SU-DHL-6 (cell line): ENCODE measurements at regions not wholly inside any gene's neighbourhood (a gene's known extent, or its start where the extent isn't known, plus 50 kb on each side); places are given as distances from the start of the nearest gene placed in this dataset.

Experiments
- H2AFZ ChIP-seq: fragments of 200-600 bp; sonication (generic); 2 replicates; pipeline ENCODE4 v1.6.1; 2014; ENCODE audit warnings: low read depth, mild to moderate bottlenecking, moderate library complexity, mixed read lengths, antibody characterized with exemption, low read length; ENCODE audit not compliant: severe bottlenecking
- H3F3A ChIP-seq: fragments of 200-600 bp; shearing (Covaris generic); 2 replicates; pipeline ENCODE4 v1.6.0; 2016; ENCODE audit warnings: antibody characterized with exemption, mild to moderate bottlenecking; ENCODE audit not compliant: insufficient read depth
- H3K27ac ChIP-seq: fragments of 200-600 bp; sonication (generic); 2 replicates; pipeline ENCODE4 v1.5.1; 2016; ENCODE audit warnings: low read depth, mild to moderate bottlenecking, low read length, moderate library complexity, mixed read lengths
- H3K27me3 ChIP-seq: fragments of 200-600 bp; sonication (generic), shearing (Covaris generic); 2 replicates; pipeline ENCODE4 v1.6.0; 2014; ENCODE audit warnings: mild to moderate bottlenecking, low read length
- H3K36me3 ChIP-seq: fragments of 200-600 bp; sonication (generic); 2 replicates; pipeline ENCODE4 v1.6.1; 2014; ENCODE audit warnings: mild to moderate bottlenecking, low read length, mixed read lengths
- H3K4me2 ChIP-seq: fragments of 300-600, 200-600 bp; shearing (Covaris generic), sonication (generic); 2 replicates; pipeline ENCODE4 v1.6.0; 2014; ENCODE audit warnings: low read length, low read depth, mild to moderate bottlenecking; ENCODE audit not compliant: poor library complexity, severe bottlenecking
- H3K4me3 ChIP-seq: fragments of 200-600 bp; sonication (generic); 2 replicates; pipeline ENCODE4 v1.5.1; 2014; ENCODE audit warnings: antibody characterized with exemption, low read length, mild to moderate bottlenecking, mixed read lengths; ENCODE audit not compliant: insufficient read depth, poor library complexity, severe bottlenecking
- H3K79me2 ChIP-seq: fragments of 200-600 bp; sonication (generic); 2 replicates; pipeline ENCODE4 v1.6.1; 2014; ENCODE audit warnings: mild to moderate bottlenecking, low read length, moderate library complexity; ENCODE audit not compliant: insufficient read depth
- H3K9ac ChIP-seq: fragments of 200-600 bp; sonication (generic); 2 replicates; pipeline ENCODE4 v1.7.0; 2014; ENCODE audit warnings: mild to moderate bottlenecking, low read length
- H3K9me2 ChIP-seq: fragments of 200-600 bp; sonication (generic); replicated peaks from 2 replicates; pipeline ENCODE4 v1.6.1; 2014; ENCODE audit warnings: low read length; ENCODE audit not compliant: insufficient read depth
- H3K9me3 ChIP-seq: fragments of 200-600 bp; sonication (generic); 2 replicates; pipeline ENCODE4 v1.6.1; 2014; ENCODE audit warnings: low read length, mixed read lengths; ENCODE audit not compliant: insufficient read depth
- H4K20me1 ChIP-seq: fragments of 200-600 bp; sonication (generic); 2 replicates; pipeline ENCODE4 v1.6.1; 2014; ENCODE audit warnings: low read depth, mild to moderate bottlenecking, antibody characterized with exemption, low read length, moderate library complexity, mixed read lengths
- EZH2phosphoT487 ChIP-seq: fragments of 200-600 bp; sonication (generic), shearing (Covaris generic); conservative IDR thresholded peaks from 2 replicates; pipeline ENCODE4 v1.6.1; 2018; ENCODE audit warnings: mild to moderate bottlenecking, antibody characterized with exemption, low read length, moderate library complexity, mixed read lengths
- TF ChIP-seq, protein P1 (sequence below): fragments of 200-600 bp; sonication (generic); IDR thresholded peaks from one replicate; pipeline ENCODE4 v1.5.1; 2017; ENCODE audit warnings: antibody characterized with exemption, mild to moderate bottlenecking, low read length, moderate library complexity; ENCODE audit not compliant: insufficient read depth, poor library complexity, severe bottlenecking

DNA sequence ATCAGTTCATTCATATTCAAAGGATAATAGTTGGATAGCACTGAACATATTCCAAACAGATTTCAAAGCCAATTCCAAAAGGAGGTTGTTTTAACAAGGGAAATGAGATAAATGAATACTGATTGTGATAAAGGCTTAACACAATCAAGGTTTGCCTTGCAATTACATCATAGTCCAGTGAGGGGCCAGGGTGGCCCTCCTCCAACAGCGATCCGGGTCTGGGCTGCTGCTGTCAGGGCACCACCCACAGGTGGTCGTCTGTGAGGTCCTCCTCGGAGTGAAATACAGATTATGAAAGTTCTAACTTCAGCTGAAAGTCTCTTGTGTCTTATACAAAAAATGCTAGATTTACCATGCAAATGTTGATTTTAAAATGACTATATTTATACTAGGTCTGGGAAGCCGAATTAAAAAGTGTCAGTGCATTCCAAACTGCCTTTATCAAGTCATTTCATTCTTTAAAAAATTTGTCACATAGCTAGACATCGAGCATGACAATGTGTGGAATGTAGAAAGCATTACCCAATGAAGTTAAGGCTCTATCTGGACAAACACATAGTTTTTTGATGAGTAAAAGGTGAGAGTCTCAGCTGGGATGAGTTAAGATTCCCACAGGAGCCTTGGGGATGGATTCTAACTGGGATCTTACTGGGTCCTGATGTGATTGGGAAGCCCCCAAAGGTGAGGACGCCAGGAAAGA, 65.9 kb upstream of the SLC22A23 start:
- Histone ChIP-seq H3K4me3 (no peak overlapping the region), H4K20me1 (no peaks in the 10 kb centered on the region), H3K9me3 (no peaks in the 10 kb centered on the region), H3K27ac (no peak overlapping the region), H3K36me3 (no peaks in the 10 kb centered on the region), H3K4me2 (no peak overlapping the region), H3K9me2 (no peaks in the 10 kb centered on the region), H2AFZ (no peak overlapping the region), H3F3A (no peaks in the 10 kb centered on the region), H3K79me2 (no peaks in the 10 kb centered on the region), H3K9ac (no peak overlapping the region), H3K27me3 (no peaks in the 10 kb centered on the region)
- TF ChIP-seq, protein P1, sequence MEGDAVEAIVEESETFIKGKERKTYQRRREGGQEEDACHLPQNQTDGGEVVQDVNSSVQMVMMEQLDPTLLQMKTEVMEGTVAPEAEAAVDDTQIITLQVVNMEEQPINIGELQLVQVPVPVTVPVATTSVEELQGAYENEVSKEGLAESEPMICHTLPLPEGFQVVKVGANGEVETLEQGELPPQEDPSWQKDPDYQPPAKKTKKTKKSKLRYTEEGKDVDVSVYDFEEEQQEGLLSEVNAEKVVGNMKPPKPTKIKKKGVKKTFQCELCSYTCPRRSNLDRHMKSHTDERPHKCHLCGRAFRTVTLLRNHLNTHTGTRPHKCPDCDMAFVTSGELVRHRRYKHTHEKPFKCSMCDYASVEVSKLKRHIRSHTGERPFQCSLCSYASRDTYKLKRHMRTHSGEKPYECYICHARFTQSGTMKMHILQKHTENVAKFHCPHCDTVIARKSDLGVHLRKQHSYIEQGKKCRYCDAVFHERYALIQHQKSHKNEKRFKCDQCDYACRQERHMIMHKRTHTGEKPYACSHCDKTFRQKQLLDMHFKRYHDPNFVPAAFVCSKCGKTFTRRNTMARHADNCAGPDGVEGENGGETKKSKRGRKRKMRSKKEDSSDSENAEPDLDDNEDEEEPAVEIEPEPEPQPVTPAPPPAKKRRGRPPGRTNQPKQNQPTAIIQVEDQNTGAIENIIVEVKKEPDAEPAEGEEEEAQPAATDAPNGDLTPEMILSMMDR = no peak
- no peak for TF ChIP-seq EZH2phosphoT487

- no peak overlapping the region for H3K27ac ChIP-seq
Observed at GRCh38 chr6:3520281-3521230, 63.7 kb upstream of the SLC22A23 start.

GRCh38 chr6:3518356-3519190, 61.7 kb upstream of the SLC22A23 start:
- Histone ChIP-seq H3K27ac (no peak overlapping the region), H3K9me2 (no peaks in the 10 kb centered on the region), H3K79me2 (no peaks in the 10 kb centered on the region), H3K4me3 (no peak overlapping the region), H3K4me2 (no peak overlapping the region), H3K36me3 (no peaks in the 10 kb centered on the region), H3F3A (no peaks in the 10 kb centered on the region), H4K20me1 (no peaks in the 10 kb centered on the region), H3K27me3 (no peaks in the 10 kb centered on the region), H3K9me3 (no peaks in the 10 kb centered on the region), H3K9ac (no peak overlapping the region), H2AFZ (no peak overlapping the region)
- TF ChIP-seq EZH2phosphoT487 = no peak
- TF ChIP-seq, protein P1 = no peak

More at GRCh38 chr6:3520281-3521230, 63.7 kb upstream of the SLC22A23 start:
- TF ChIP-seq, protein P1 = no peak
- no peak for TF ChIP-seq EZH2phosphoT487
- no peaks in the 10 kb centered on the region for H3F3A ChIP-seq
- H3K9me3 ChIP-seq = no peaks in the 10 kb centered on the region
- no peak overlapping the region for H3K4me3 ChIP-seq
- H2AFZ ChIP-seq = no peak overlapping the region
- no peaks in the 10 kb centered on the region for H4K20me1 ChIP-seq
- H3K36me3 ChIP-seq = no peaks in the 10 kb centered on the region
- no peak overlapping the region for H3K4me2 ChIP-seq
- no peak overlapping the region for H3K9ac ChIP-seq
- H3K9me2 ChIP-seq = no peaks in the 10 kb centered on the region
- no peaks in the 10 kb centered on the region for H3K79me2 ChIP-seq
- no peaks in the 10 kb centered on the region for H3K27me3 ChIP-seq
